NCI-H1092 (cell line): ENCODE measurements at regions not wholly inside any gene's neighbourhood (a gene's known extent, or its start where the extent isn't known, plus 50 kb on each side); places are given as distances from the start of the nearest gene placed in this dataset.

ENCODE experiments used
- DNase-seq: peaks from one replicate; lab custom pipeline; 2025; lab: John Stamatoyannopoulos, UW

GRCh38 chr12:92032101-92032500 lies 113.5 kb downstream of the BTG1 start:
- DNase-seq = no peak

- no peak for DNase-seq
Observed at GRCh38 chr12:92030618-92031017, 115.0 kb downstream of the BTG1 start.

GRCh38 chr12:92029902-92030586 lies 115.6 kb downstream of the BTG1 start:
- DNase-seq = no peak

GRCh38 chr12:92029136-92029535 lies 116.5 kb downstream of the BTG1 start:
- DNase-seq = no peak

- DNase-seq = no peak
Observed at GRCh38 chr12:92028441-92028709, 117.3 kb downstream of the BTG1 start.

GRCh38 chr12:92027701-92028440 lies 117.8 kb downstream of the BTG1 start:
- DNase-seq = no peak

- no peak for DNase-seq
Observed at GRCh38 chr12:92027243-92027642, 118.4 kb downstream of the BTG1 start.

GRCh38 chr12:92025462-92026207 lies 120.0 kb downstream of the BTG1 start:
- DNase-seq = no peak

- no peak for DNase-seq
Observed at GRCh38 chr12:92022093-92022492, 123.6 kb downstream of the BTG1 start.

- DNase-seq = no peak
Observed at GRCh38 chr12:92021666-92022035, 124.0 kb downstream of the BTG1 start.

GRCh38 chr12:92020983-92021665 lies 124.5 kb downstream of the BTG1 start:
- no peak for DNase-seq

- no peak for DNase-seq
Observed at GRCh38 chr12:92019491-92020277, 126.0 kb downstream of the BTG1 start.

GRCh38 chr12:92012691-92013090 lies 133.0 kb downstream of the BTG1 start:
- DNase-seq = no peak

- DNase-seq = no peak
Observed at GRCh38 chr12:92010853-92011701, 134.6 kb downstream of the BTG1 start.

- DNase-seq = no peak
Observed at GRCh38 chr12:92010368-92010767, 135.3 kb downstream of the BTG1 start.

- DNase-seq = no peak
Observed at GRCh38 chr12:92008345-92008744, 137.3 kb downstream of the BTG1 start.

- no peak for DNase-seq
Observed at GRCh38 chr12:92007787-92008186, 137.9 kb downstream of the BTG1 start.

- DNase-seq = no peak
Observed at GRCh38 chr12:92003701-92004100, 141.9 kb downstream of the BTG1 start.

GRCh38 chr12:92002673-92003382 lies 142.8 kb downstream of the BTG1 start:
- no peak for DNase-seq

- no peak for DNase-seq
Observed at GRCh38 chr12:92002195-92002649, 143.4 kb downstream of the BTG1 start.
